GM23338 (cell line): ENCODE measurements at regions not wholly inside any gene's neighbourhood (a gene's known extent, or its start where the extent isn't known, plus 50 kb on each side); places are given as distances from the start of the nearest gene placed in this dataset.

Experiments
- ATAC-seq: fragments of 200-7000 bp; cut with Tn5 transposase; 3 replicates; pipeline ENCODE4 v1.9.1; 2020
- DNase-seq: peaks from one replicate; pipeline ENCODE4 v3.0.0-alpha.2; 2015; ENCODE audit warnings: low spot score
- H2AFZ ChIP-seq: fragments of 200-600 bp; sonication (generic); 2 replicates; pipeline ENCODE4 v1.8.0; 2016; ENCODE audit warnings: antibody characterized with exemption, mild to moderate bottlenecking, moderate library complexity
- H3F3A ChIP-seq: fragments of 200-600 bp; sonication (generic); replicated peaks from 2 replicates; pipeline ENCODE4 v1.8.0; 2017; ENCODE audit warnings: antibody characterized with exemption, mixed run types, low read depth
- H3K27ac ChIP-seq: fragments of 200-600 bp; sonication (generic); 2 replicates; pipeline ENCODE4 v1.6.1; 2016; ENCODE audit warnings: low read depth
- H3K27me3 ChIP-seq: fragments of 200-600 bp; sonication (generic); 2 replicates; pipeline ENCODE4 v1.8.0; 2016; ENCODE audit warnings: mild to moderate bottlenecking, mixed run types, moderate library complexity; ENCODE audit not compliant: insufficient read depth
- H3K36me3 ChIP-seq: fragments of 200-600 bp; sonication (generic); 2 replicates; pipeline ENCODE4 v1.8.0; 2016; ENCODE audit warnings: mild to moderate bottlenecking; ENCODE audit not compliant: insufficient read depth
- H3K4me1 ChIP-seq: fragments of 200-600 bp; sonication (generic); 2 replicates; pipeline ENCODE4 v1.8.0; 2016; ENCODE audit warnings: mild to moderate bottlenecking, moderate library complexity; ENCODE audit not compliant: insufficient read depth
- H3K4me2 ChIP-seq: fragments of 200-600 bp; sonication (generic); 2 replicates; pipeline ENCODE4 v1.7.1; 2017; ENCODE audit warnings: mixed run types
- H3K4me3 ChIP-seq: fragments of 200-600 bp; sonication (generic); 2 replicates; pipeline ENCODE4 v1.6.1; 2016; ENCODE audit warnings: mixed run types
- H3K79me2 ChIP-seq: fragments of 200-600 bp; sonication (generic); replicated peaks from 2 replicates; pipeline ENCODE4 v1.8.0; 2017; ENCODE audit warnings: mild to moderate bottlenecking; ENCODE audit not compliant: insufficient read depth
- H3K9me2 ChIP-seq: fragments of 200-600 bp; sonication (generic); 2 replicates; pipeline ENCODE4 v1.8.0; 2017; ENCODE audit not compliant: insufficient read depth
- H4K20me1 ChIP-seq: fragments of 200-600 bp; sonication (generic); replicated peaks from 2 replicates; pipeline ENCODE4 v1.8.0; 2017; ENCODE audit warnings: mild to moderate bottlenecking; ENCODE audit not compliant: insufficient read depth
- H3K27ac Mint-ChIP-seq: 2 replicates; pipeline ENCODE4 v1.8.0; 2020; ENCODE audit warnings: inconsistent platforms, mild to moderate bottlenecking, moderate library complexity, mixed read lengths
- H3K27me3 Mint-ChIP-seq: 3 replicates; pipeline ENCODE4 v1.8.0; 2022; ENCODE audit warnings: low read depth, mild to moderate bottlenecking, moderate library complexity, mixed read lengths, inconsistent platforms; ENCODE audit not compliant: insufficient read depth, poor library complexity
- H3K36me3 Mint-ChIP-seq: 3 replicates; pipeline ENCODE4 v1.8.0; 2021; ENCODE audit warnings: low read depth, mild to moderate bottlenecking, inconsistent platforms, moderate library complexity, mixed read lengths
- H3K4me1 Mint-ChIP-seq: 3 replicates; pipeline ENCODE4 v1.8.0; 2020; ENCODE audit warnings: mild to moderate bottlenecking, inconsistent platforms, mixed read lengths
- H3K4me3 Mint-ChIP-seq: 3 replicates; pipeline ENCODE4 v1.8.0; 2021; ENCODE audit warnings: moderate library complexity, mild to moderate bottlenecking, inconsistent platforms, mixed read lengths
- H3K9me3 Mint-ChIP-seq: 3 replicates; pipeline ENCODE4 v1.8.0; 2020; ENCODE audit warnings: moderate library complexity, mild to moderate bottlenecking, inconsistent platforms, mixed read lengths
- CREB1 ChIP-seq: fragments of 250-450 bp; sonication (Bioruptor Pico); IDR thresholded peaks from 2 replicates; pipeline ENCODE4 v1.5.0; 2020; ENCODE audit warnings: low read depth, mild to moderate bottlenecking, moderate library complexity
- CTCF ChIP-seq, 2 experiments: fragments of 200-600 bp in 1 of 2; sonication (generic) in 1 of 2; conservative IDR thresholded peaks; 2 replicates each; pipeline versions ENCODE4 v1.5.1 to v1.6.1; 2016 to 2017; ENCODE audit warnings: antibody characterized with exemption in 2 of 2, low read depth in 2 of 2, mild to moderate bottlenecking in 2 of 2, moderate library complexity in 1 of 2
- EZH2 ChIP-seq: fragments of 200-600 bp; sonication (generic); IDR thresholded peaks from one replicate; pipeline ENCODE4 v1.8.0; 2017; ENCODE audit warnings: antibody characterized with exemption, mild to moderate bottlenecking, low read depth; ENCODE audit not compliant: unreplicated experiment
- NANOG ChIP-seq: IDR thresholded peaks from 2 replicates; pipeline ENCODE4 v1.6.1; 2016; ENCODE audit warnings: antibody characterized with exemption, borderline replicate concordance
- POLR2AphosphoS5 ChIP-seq: IDR thresholded peaks from 2 replicates; pipeline ENCODE4 v1.6.1; 2016; ENCODE audit warnings: antibody characterized with exemption, low read depth
- ZNF114 ChIP-seq: fragments of 250-450 bp; sonication (Bioruptor Pico); IDR thresholded peaks from 2 replicates; pipeline ENCODE4 v1.5.0; 2020; ENCODE audit warnings: mild to moderate bottlenecking, moderate library complexity
- ZNF331 ChIP-seq: fragments of 250-450 bp; sonication (Bioruptor Pico); IDR thresholded peaks from 2 replicates; pipeline ENCODE4 v1.5.0; 2020; ENCODE audit warnings: low read depth, mild to moderate bottlenecking, moderate library complexity
- TF ChIP-seq, protein P1 (sequence below): IDR thresholded peaks from one replicate; pipeline ENCODE4 v1.6.1; 2018; ENCODE audit warnings: antibody characterized with exemption; ENCODE audit not compliant: unreplicated experiment
- TF ChIP-seq, protein P2 (sequence below): fragments of 250-450 bp; sonication (Bioruptor Pico); IDR thresholded peaks from 2 replicates; pipeline ENCODE4 v1.5.0; 2020; ENCODE audit warnings: mild to moderate bottlenecking, moderate library complexity
- TF ChIP-seq, protein P3 (sequence below): IDR thresholded peaks from 2 replicates; pipeline ENCODE4 v1.6.1; 2016; ENCODE audit warnings: antibody characterized with exemption

DNA sequence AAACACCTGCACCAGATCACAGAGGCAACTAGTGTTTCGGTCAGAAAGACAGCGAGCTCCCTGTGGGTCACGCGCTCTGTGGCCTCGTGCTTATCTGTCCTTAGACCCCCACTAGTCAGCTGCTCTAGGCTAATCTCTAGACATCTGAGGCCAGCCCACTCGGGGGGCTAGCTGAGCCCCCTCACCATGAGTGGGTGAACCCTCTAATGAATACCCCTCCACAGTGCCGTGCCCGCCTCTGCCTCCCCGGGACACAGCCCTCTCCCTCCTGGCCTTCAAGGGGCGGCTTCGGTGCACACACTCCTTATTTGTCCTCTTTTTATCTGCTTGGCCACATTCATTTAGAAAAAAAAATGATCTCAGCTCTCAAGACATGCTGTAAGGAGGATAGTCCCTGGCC lies 320.1 kb downstream of the C16orf95 start (continued):
- no peak for TF ChIP-seq EZH2
- TF ChIP-seq, protein P1, sequence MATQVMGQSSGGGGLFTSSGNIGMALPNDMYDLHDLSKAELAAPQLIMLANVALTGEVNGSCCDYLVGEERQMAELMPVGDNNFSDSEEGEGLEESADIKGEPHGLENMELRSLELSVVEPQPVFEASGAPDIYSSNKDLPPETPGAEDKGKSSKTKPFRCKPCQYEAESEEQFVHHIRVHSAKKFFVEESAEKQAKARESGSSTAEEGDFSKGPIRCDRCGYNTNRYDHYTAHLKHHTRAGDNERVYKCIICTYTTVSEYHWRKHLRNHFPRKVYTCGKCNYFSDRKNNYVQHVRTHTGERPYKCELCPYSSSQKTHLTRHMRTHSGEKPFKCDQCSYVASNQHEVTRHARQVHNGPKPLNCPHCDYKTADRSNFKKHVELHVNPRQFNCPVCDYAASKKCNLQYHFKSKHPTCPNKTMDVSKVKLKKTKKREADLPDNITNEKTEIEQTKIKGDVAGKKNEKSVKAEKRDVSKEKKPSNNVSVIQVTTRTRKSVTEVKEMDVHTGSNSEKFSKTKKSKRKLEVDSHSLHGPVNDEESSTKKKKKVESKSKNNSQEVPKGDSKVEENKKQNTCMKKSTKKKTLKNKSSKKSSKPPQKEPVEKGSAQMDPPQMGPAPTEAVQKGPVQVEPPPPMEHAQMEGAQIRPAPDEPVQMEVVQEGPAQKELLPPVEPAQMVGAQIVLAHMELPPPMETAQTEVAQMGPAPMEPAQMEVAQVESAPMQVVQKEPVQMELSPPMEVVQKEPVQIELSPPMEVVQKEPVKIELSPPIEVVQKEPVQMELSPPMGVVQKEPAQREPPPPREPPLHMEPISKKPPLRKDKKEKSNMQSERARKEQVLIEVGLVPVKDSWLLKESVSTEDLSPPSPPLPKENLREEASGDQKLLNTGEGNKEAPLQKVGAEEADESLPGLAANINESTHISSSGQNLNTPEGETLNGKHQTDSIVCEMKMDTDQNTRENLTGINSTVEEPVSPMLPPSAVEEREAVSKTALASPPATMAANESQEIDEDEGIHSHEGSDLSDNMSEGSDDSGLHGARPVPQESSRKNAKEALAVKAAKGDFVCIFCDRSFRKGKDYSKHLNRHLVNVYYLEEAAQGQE = no peak
- no peak for TF ChIP-seq ZNF114 (CRISPR knock-in tag)
- no peak for TF ChIP-seq CTCF (conservative IDR thresholded peaks at IDR 0.05; ENCODE audit: low read depth in 2 of 2)

DNA sequence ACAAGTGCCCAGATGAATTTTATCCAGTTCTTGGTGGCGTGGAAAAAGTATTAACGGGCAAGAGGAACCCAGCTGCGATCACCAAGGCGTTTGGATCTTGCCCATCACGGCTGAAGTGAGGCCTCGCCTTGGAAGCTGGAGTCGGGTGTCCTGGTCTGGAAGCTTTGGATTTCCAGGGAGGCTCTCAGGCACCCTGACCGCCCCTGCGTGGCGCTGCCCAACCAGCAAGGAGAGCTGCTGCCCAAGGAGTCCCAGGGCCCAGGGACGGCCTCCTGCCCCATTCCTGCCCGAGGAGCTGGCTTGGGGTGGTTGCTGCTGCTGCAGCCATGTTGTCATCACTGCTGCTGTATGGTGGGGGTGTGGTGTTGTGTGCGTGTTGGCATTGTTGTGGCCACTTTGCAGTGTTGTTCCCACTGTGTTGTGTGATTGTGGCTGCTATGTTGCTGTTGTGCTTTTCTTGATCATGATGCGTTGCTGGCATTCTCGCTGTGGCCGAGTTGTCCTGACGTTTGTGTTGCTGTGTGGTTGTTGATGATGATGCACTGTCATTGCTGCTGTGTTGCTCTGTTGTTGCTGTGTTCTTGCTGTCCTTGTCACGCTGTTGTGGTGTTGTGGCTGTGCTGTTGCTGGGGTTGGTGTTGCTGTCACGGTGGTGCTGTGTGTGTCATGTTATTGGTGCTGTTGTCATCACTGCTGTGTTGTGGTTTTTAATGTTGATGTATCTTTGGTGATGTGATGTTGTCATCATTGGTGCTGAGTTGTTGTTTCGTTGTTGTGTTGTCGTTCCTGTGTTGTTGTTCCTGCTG lies 318.8 kb downstream of the C16orf95 start:
- Histone ChIP-seq H4K20me1 (no peaks in the 10 kb centered on the region), H3K27me3 (no peaks in the 10 kb centered on the region), H3K4me1 (no peaks in the 10 kb centered on the region), H3K36me3 (no peaks in the 10 kb centered on the region), H2AFZ (no peak overlapping the region), H3K4me2 (no peak overlapping the region), H3K79me2 (no peaks in the 10 kb centered on the region), H3K9me2 (no peaks in the 10 kb centered on the region), H3K27ac (no peak overlapping the region), H3F3A (no peaks in the 10 kb centered on the region), H3K4me3 (no peak overlapping the region)
- no peaks in the 10 kb centered on the region; the same call in 2 of the 3 replicates for H3K9me3 Mint-ChIP-seq
- peaks cover 3% of the 10 kb centered on the region for H3K27me3 Mint-ChIP-seq
- no peaks in the 10 kb centered on the region for H3K4me1 Mint-ChIP-seq
- H3K4me3 Mint-ChIP-seq = no peak overlapping the region
- TF ChIP-seq CREB1 (CRISPR knock-in tag) (no peak), POLR2AphosphoS5 (no peak), ZNF331 (CRISPR knock-in tag) (no peak), ZNF114 (CRISPR knock-in tag) (no peak), NANOG (no peak), EZH2 (no peak)
- TF ChIP-seq, protein P2, sequence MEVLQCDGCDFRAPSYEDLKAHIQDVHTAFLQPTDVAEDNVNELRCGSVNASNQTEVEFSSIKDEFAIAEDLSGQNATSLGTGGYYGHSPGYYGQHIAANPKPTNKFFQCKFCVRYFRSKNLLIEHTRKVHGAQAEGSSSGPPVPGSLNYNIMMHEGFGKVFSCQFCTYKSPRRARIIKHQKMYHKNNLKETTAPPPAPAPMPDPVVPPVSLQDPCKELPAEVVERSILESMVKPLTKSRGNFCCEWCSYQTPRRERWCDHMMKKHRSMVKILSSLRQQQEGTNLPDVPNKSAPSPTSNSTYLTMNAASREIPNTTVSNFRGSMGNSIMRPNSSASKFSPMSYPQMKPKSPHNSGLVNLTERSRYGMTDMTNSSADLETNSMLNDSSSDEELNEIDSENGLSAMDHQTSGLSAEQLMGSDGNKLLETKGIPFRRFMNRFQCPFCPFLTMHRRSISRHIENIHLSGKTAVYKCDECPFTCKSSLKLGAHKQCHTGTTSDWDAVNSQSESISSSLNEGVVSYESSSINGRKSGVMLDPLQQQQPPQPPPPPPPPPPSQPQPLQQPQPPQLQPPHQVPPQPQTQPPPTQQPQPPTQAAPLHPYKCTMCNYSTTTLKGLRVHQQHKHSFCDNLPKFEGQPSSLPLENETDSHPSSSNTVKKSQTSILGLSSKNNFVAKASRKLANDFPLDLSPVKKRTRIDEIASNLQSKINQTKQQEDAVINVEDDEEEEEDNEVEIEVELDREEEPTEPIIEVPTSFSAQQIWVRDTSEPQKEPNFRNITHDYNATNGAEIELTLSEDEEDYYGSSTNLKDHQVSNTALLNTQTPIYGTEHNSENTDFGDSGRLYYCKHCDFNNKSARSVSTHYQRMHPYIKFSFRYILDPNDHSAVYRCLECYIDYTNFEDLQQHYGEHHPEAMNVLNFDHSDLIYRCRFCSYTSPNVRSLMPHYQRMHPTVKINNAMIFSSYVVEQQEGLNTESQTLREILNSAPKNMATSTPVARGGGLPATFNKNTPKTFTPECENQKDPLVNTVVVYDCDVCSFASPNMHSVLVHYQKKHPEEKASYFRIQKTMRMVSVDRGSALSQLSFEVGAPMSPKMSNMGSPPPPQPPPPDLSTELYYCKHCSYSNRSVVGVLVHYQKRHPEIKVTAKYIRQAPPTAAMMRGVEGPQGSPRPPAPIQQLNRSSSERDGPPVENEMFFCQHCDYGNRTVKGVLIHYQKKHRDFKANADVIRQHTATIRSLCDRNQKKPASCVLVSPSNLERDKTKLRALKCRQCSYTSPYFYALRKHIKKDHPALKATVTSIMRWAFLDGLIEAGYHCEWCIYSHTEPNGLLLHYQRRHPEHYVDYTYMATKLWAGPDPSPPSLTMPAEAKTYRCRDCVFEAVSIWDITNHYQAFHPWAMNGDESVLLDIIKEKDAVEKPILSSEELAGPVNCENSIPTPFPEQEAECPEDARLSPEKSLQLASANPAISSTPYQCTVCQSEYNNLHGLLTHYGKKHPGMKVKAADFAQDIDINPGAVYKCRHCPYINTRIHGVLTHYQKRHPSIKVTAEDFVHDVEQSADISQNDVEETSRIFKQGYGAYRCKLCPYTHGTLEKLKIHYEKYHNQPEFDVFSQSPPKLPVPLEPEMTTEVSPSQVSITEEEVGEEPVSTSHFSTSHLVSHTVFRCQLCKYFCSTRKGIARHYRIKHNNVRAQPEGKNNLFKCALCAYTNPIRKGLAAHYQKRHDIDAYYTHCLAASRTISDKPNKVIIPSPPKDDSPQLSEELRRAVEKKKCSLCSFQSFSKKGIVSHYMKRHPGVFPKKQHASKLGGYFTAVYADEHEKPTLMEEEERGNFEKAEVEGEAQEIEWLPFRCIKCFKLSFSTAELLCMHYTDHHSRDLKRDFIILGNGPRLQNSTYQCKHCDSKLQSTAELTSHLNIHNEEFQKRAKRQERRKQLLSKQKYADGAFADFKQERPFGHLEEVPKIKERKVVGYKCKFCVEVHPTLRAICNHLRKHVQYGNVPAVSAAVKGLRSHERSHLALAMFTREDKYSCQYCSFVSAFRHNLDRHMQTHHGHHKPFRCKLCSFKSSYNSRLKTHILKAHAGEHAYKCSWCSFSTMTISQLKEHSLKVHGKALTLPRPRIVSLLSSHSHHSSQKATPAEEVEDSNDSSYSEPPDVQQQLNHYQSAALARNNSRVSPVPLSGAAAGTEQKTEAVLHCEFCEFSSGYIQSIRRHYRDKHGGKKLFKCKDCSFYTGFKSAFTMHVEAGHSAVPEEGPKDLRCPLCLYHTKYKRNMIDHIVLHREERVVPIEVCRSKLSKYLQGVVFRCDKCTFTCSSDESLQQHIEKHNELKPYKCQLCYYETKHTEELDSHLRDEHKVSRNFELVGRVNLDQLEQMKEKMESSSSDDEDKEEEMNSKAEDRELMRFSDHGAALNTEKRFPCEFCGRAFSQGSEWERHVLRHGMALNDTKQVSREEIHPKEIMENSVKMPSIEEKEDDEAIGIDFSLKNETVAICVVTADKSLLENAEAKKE (CRISPR knock-in tag) = no peak
- TF ChIP-seq, protein P3, sequence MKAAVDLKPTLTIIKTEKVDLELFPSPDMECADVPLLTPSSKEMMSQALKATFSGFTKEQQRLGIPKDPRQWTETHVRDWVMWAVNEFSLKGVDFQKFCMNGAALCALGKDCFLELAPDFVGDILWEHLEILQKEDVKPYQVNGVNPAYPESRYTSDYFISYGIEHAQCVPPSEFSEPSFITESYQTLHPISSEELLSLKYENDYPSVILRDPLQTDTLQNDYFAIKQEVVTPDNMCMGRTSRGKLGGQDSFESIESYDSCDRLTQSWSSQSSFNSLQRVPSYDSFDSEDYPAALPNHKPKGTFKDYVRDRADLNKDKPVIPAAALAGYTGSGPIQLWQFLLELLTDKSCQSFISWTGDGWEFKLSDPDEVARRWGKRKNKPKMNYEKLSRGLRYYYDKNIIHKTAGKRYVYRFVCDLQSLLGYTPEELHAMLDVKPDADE = no peak
- DNase-seq (no peak), ATAC-seq (no peak)
- H3K36me3 Mint-ChIP-seq = no peaks in the 10 kb centered on the region
- no peak overlapping the region for H3K27ac Mint-ChIP-seq
